Fibroblast of skin of right biceps (primary cell): ENCODE measurements at regions not wholly inside any gene's neighbourhood (a gene's known extent, or its start where the extent isn't known, plus 50 kb on each side); places are given as distances from the start of the nearest gene placed in this dataset.

Source experiments
- DNase-seq: peaks from one replicate; pipeline ENCODE4 v3.0.0-alpha.2; 2013

- no peak for DNase-seq
Observed at GRCh38 chr2:198698230-198698629, 759.5 kb downstream of the SATB2 start.

DNA sequence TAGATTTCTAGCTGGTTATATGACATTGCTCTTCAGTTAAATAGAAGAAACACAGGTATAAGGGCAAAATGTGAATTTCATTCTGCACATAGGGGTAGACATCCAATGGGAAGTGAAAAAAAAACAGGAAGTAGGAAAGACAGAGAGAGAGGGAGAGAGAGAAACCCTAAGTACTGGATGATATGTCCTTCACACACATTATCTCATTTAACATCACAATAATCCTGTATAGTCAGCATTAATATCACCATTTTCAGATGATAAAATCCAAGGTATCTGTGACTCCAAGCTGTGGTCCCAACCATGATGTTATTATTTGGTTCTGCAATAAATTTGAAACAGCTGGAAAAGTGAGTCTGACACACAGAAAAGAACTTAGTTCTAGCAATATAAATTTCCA is 759.9 kb downstream of the SATB2 start:
- no peak for DNase-seq

GRCh38 chr2:198697218-198697617 is 760.5 kb downstream of the SATB2 start:
- no peak for DNase-seq

DNA sequence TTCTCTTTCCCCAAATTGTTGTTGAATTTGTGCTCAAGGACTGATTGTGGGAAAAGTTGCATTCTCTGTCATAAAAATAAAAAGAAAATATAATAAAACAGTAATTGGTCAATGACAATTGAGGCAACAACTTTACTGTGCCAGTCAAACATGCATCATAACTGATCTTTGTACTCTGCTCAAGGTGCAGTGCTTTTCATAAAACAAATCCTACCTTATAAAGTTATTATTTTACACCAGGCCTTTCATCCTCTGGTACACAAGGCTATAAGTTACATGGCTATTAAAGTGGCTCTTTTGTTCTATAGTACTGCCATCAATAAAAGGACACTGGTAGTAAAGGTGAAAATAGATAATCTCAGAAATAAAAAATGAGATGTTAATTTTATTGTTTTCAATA is 761.9 kb downstream of the SATB2 start:
- DNase-seq, result no peak

DNA sequence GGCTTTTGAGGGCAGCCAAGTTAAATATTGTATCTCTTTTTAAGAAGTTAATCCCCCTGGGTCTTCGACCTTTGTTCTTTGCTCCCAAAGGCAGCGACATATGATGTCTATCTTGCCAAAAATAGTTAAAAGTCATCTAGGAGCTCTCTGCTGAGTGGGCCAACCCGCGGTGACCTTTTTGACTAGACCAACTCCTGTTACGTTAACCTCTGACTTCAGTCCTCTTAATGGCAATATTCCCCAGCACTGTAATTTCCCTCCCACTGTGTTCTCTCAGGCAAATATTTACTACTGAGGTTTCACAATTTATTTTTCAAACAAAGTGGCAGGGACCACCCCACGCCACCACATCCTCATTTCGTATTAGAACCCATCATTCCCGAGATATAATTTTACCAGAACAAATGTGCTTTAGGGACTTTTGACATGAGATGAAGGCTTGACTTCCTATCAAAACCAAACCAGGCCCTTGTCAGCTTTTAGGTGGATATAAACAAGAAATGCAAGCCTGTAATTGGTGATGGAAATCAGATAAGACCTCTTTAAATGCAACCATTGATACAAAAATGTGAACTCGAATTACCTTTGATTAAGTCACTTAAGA is 764.7 kb downstream of the SATB2 start:
- no peak for DNase-seq

DNA sequence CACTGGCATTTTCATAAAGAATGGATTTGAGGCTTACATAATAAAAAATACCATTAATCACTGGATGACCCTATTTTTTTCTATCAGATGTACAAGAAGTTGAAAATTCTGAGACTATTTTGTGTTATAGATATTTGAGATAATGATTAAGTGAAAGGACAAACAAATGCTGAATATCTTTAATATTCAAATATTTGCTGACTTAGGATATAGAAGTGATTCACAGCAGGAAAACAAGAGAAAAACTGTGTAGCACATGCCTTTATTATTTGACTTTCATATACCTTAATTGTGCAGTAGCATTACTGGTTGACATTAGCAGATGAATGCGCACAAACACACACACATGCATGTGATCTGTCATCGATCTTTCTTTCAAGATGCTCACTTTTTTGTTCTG is 766.5 kb downstream of the SATB2 start:
- no peak for DNase-seq

GRCh38 chr2:198664321-198664720 is 793.4 kb downstream of the SATB2 start:
- DNase-seq, result peak; percentile 6

GRCh38 chr2:198662905-198663304 is 794.8 kb downstream of the SATB2 start:
- DNase-seq, result no peak

DNA sequence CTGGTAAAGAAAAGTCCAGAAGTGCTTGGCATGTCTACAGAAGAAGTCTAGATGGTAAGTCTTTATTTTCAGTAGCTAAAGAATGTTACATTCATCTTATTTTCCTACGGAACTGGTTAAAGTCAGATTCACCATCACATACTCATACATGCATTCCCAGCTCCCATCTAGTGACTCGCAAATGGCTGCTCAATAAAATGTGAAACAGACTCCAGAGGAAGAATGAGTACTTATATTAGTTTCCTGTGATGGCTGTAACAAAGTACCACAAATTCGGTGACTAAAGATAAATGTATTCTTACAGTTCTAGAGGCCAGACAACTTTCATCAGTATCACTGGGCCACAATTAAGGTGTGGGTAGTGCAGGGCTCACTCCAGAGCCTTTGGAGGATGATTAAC is 797.2 kb downstream of the SATB2 start:
- peak; percentile 80 for DNase-seq

GRCh38 chr2:198659096-198659870 is 798.5 kb downstream of the SATB2 start:
- DNase-seq, result no peak

- peak; percentile 33 for DNase-seq
Observed at GRCh38 chr2:198657512-198658121, 800.1 kb downstream of the SATB2 start.

- DNase-seq, result no peak
Observed at GRCh38 chr2:198656869-198657268, 800.9 kb downstream of the SATB2 start.

DNA sequence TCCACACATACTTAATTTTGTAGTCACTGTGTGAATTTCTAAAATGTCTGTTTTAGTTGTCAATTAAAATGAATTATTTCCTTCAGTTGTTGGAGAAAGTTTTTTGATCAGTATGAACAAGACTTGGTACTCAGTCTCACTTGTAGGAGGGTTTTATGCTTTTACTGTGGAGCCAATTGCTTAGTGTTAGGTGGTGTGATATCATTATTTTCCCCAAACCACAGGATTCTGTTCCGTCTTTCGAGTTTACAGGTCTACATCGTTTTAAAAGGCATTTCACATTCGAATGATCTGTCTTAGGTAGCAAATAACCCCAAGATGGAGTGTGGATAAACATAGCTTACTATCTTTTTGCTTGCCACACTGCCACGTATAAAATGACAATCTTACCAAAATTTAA is 803.1 kb downstream of the SATB2 start:
- no peak for DNase-seq

- DNase-seq, result no peak
Observed at GRCh38 chr2:198653311-198653710, 804.4 kb downstream of the SATB2 start.

- no peak for DNase-seq
Observed at GRCh38 chr2:198652461-198652860, 805.3 kb downstream of the SATB2 start.

GRCh38 chr2:198645816-198646215 is 811.9 kb downstream of the SATB2 start:
- no peak for DNase-seq

DNA sequence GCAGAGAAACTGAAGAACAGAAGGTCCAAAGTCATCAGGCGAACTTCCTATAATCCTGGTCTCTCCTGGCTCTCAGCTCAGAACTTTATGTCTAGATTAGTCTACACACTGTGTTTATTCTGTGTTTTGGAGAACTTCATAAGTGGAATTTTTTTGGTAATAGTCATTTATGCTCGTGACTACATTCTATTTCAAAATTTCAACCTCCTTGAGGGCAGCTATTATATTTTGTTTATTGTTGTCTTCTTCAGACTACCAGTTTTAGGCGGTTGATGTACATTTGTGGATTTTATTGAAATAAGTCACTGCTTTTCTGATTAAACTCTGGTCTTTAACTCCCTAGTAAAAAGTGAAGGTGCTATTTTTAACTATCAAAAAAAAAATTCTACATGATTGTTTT is 816.6 kb downstream of the SATB2 start:
- DNase-seq, result peak; percentile 26

DNA sequence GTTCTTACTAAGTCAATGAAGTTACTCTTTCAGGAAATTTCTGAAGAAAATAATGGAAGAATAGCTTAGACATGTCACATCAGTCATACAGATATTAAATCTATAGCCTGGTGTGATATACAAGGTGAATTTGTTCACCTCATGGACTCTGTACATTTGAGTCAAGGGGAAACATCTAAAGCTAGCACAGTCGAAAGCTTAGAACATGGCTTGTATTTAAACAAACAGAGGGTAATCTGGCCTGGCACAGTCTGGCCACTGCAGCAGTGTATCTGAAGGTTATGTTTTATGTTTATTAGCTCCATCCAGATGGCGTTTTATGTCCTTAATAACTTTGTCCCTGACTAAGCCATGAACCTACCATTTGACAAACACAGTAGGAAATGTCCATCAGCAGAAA is 817.3 kb downstream of the SATB2 start:
- no peak for DNase-seq

- no peak for DNase-seq
Observed at GRCh38 chr2:198639580-198639979, 818.2 kb downstream of the SATB2 start.

DNA sequence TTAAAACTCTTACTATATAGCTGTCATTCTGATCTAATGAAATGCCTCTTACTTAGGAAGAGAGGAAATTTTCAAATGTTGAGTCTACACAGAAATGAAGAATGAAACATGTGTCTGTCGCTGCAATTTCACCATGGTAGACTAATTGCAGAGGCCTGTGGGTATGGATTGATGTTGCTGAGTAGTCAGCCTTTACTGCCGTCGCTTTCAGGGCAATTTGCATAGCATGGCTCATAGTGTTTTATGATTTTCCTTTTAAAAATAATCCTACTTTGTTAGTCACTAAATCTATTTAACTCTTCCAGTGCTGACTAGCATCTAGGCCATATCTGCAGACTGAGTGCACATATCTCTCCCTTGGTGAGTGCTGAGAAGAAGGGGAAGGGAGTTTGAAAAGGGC is 819.2 kb downstream of the SATB2 start:
- DNase-seq, result peak; percentile 70

DNA sequence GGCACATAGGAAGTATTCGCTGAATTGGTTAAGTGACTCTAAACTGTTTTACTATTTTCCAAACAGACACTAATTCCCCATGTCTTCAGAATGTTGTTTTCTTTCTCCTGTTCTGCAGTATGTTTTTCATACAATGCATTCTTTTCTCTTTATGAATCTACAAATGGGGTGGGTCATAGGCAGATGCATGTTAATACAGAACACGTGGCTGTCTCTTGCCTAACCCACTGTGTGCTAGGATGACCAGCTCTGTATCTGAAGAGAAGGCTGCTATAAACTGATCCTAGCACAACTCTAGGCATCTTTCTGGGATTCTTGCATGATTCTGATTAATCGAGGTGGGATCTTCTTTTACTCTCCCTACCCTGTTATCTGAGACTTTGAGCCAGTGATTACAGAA is 826.0 kb downstream of the PLCL1 start:
- DNase-seq, result peak; percentile 16

GRCh38 chr2:198628596-198628995 is 824.2 kb downstream of the PLCL1 start:
- DNase-seq, result peak; percentile 11

DNA sequence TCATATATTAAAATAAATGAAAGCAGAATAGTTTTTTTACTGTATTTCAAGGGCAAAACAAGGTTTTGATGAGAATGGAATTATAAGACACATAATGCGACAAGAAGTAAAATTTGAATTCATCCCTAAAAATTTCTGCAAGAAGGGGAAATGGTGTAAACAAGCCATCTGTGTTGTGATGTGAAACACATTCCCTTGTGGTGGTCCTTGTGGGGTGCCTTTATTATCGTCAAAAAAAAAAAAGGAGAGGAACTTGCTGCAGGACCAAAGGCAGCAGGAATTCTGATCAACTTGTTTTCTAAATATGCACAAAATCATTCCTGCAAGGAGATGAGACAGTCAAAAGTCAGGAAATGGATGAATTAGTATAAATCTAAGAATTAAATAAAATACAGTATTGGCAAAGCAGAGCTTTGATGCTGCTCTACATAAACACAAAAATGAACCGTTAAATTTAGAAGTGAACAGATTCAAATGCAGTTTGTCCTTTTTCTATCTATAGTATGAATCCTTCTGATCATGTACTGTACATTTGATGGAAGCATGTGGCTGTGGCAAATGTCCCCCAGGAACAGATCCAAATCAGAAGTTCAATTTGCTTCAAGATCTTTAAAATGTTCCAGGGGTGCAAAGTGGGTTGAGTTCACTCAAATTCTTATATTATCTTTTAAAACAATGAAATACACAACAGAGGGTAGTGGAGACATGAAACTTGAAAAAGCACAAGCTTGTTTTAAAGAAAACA is 818.8 kb downstream of the PLCL1 start:
- DNase-seq, result no peak

DNA sequence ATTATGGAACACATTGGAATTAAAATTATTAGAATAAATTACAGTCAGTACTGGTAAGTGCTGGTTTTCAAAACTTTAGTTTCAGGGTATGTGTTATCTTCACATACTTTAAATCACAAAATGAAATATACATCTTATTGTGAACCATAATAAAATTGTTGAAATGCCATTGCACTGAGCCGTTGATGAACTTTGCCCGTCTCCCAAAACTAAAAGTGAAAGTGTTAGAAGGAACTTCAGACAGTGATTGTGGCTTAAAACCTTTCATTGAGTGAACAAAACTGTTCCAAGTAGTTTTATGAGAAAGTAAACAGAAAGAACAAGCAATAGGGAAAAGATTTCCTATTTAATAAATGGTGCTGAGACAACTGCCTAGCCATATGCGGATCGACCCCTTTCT is 811.6 kb downstream of the PLCL1 start:
- DNase-seq, result peak; percentile 28
